GM12878 (cell line): ENCODE measurements at regions not wholly inside any gene's neighbourhood (a gene's known extent, or its start where the extent isn't known, plus 50 kb on each side); places are given as distances from the start of the nearest gene placed in this dataset.

Source experiments
- ATAC-seq: fragments of 200-7000 bp; cut with Tn5 transposase; 3 replicates; pipeline ENCODE4 v1.9.1; 2020; ENCODE audit warnings: mild to moderate bottlenecking, moderate library complexity
- BruUV-seq: library from RNA; stranded (reverse); fragments of 400-500 nt; replicated peaks from 2 replicates; lab custom pipeline; 2021; lab: Mats Ljungman, UMichigan
- CTCF ChIA-PET: fragments of 300-600 bp; sonication (Branson Sonifier 250); formaldehyde crosslinking; extraction: SDS; loops from one replicate; lab custom pipeline; 2021; ENCODE audit warnings: inconsistent platforms; lab: Yijun Ruan, JAX
- POLR2A ChIA-PET: fragments of 350-600 bp; formaldehyde crosslinking; extraction: SDS; loops from one replicate; lab custom pipeline; 2021; ENCODE audit warnings: inconsistent platforms; lab: Charles Lee
- RAD21 ChIA-PET: fragments of 300-600 bp; sonication (Branson Sonifier 250); formaldehyde crosslinking; loops from one replicate; lab custom pipeline; 2023; ENCODE audit warnings: antibody characterized with exemption; ENCODE audit not compliant: unreplicated experiment; lab: Charles Lee
- SMC1A ChIA-PET: fragments of 300-600 bp; sonication (Branson Sonifier 250); formaldehyde crosslinking; loops from one replicate; lab custom pipeline; 2023; ENCODE audit not compliant: unreplicated experiment, uncharacterized antibody; lab: Charles Lee
- DNase-seq: peaks from one replicate; pipeline ENCODE4 v3.0.0-alpha.2; 2011; ENCODE audit warnings: low read depth, low spot score
- FAIRE-seq: peaks from 3 replicates; lab custom pipeline; 2011; peaks lifted over from hg19 to GRCh38; lab: Jason Lieb, UNC
- H2AFZ ChIP-seq: 2 replicates; pipeline ENCODE4 v1.6.0; 2011; ENCODE audit warnings: low read depth, low read length, control low read depth; ENCODE audit not compliant: control insufficient read depth
- H3K27ac ChIP-seq: 2 replicates; pipeline ENCODE4 v1.5.1; 2011; ENCODE audit warnings: control low read depth; ENCODE audit not compliant: control insufficient read depth, insufficient read depth
- H3K27me3 ChIP-seq, 2 experiments: replicated peaks in 1 of 2; 2 replicates each; pipeline versions ENCODE4 v1.6.0 to v1.6.1; 2011; ENCODE audit warnings: low read length in 1 of 2; ENCODE audit not compliant: control insufficient read depth in 2 of 2, insufficient read depth in 2 of 2
- H3K36me3 ChIP-seq, 2 experiments: 2 replicates each; pipeline ENCODE4 v1.5.1; 2011; ENCODE audit warnings: low read length in 1 of 2; ENCODE audit not compliant: control insufficient read depth in 2 of 2, insufficient read depth in 2 of 2
- H3K4me1 ChIP-seq: 2 replicates; pipeline ENCODE4 v1.6.1; 2011; ENCODE audit warnings: mild to moderate bottlenecking, low read length, moderate library complexity, mixed read lengths; ENCODE audit not compliant: control insufficient read depth, insufficient read depth
- H3K4me2 ChIP-seq: 2 replicates; pipeline ENCODE4 v1.6.0; 2011; ENCODE audit warnings: control low read depth; ENCODE audit not compliant: control insufficient read depth, insufficient read depth
- H3K4me3 ChIP-seq: fragments of 200-600 bp; sonication (generic); 2 replicates; pipeline ENCODE4 v1.5.1; 2016
- H3K79me2 ChIP-seq: 2 replicates; pipeline ENCODE4 v1.6.0; 2011; ENCODE audit warnings: low read length; ENCODE audit not compliant: control insufficient read depth, insufficient read depth
- H3K9ac ChIP-seq: 2 replicates; pipeline ENCODE4 v1.8.0; 2011; ENCODE audit warnings: low read length, control low read depth, mixed read lengths; ENCODE audit not compliant: control insufficient read depth, insufficient read depth
- H3K9me3 ChIP-seq: replicated peaks from 3 replicates; pipeline ENCODE4 v1.5.1; 2011; ENCODE audit warnings: mild to moderate bottlenecking, low read length; ENCODE audit not compliant: control insufficient read depth, insufficient read depth
- H4K20me1 ChIP-seq: 2 replicates; pipeline ENCODE4 v1.6.0; 2011; ENCODE audit not compliant: control insufficient read depth, insufficient read depth
- BCL11A ChIP-seq: IDR thresholded peaks from 2 replicates; pipeline ENCODE4 v1.6.1; 2011; ENCODE audit warnings: low read depth, low read length
- EZH2 ChIP-seq: IDR thresholded peaks from 2 replicates; pipeline ENCODE4 v1.6.1; 2012; ENCODE audit warnings: low read depth, mild to moderate bottlenecking, control low read depth, inconsistent platforms, low read length, borderline replicate concordance; ENCODE audit not compliant: control insufficient read depth
- FOXK2 ChIP-seq: fragments of 450-650 bp; IDR thresholded peaks from 2 replicates; pipeline ENCODE4 v1.6.1; 2017; ENCODE audit warnings: mild to moderate bottlenecking, moderate library complexity
- HDAC2 ChIP-seq: fragments of 200-600 bp; sonication (generic); IDR thresholded peaks from 2 replicates; pipeline ENCODE4 v1.6.1; 2017
- JUNB ChIP-seq: IDR thresholded peaks from 2 replicates; pipeline ENCODE4 v1.6.1; 2016; ENCODE audit warnings: antibody characterized with exemption, mild to moderate bottlenecking
- NBN ChIP-seq: fragments of 450-650 bp; IDR thresholded peaks from 2 replicates; pipeline ENCODE4 v1.6.1; 2016
- PRDM15 ChIP-seq: fragments of 450-650 bp; formaldehyde crosslinking; IDR thresholded peaks from 2 replicates; pipeline ENCODE4 v1.4.0; 2020; ENCODE audit warnings: mild to moderate bottlenecking, moderate library complexity
- RELA ChIP-seq: fragments of 450-650 bp; IDR thresholded peaks from 2 replicates; pipeline ENCODE4 v1.8.0; 2014; ENCODE audit warnings: borderline replicate concordance; ENCODE audit not compliant: partially characterized antibody
- SMARCA5 ChIP-seq: fragments of 450-650 bp; IDR thresholded peaks from 2 replicates; pipeline ENCODE4 v1.6.1; 2017; ENCODE audit warnings: mild to moderate bottlenecking
- SUZ12 ChIP-seq: fragments of 200-600 bp; sonication (generic); IDR thresholded peaks from one replicate; pipeline ENCODE4 v1.6.1; 2018; ENCODE audit warnings: antibody characterized with exemption, mild to moderate bottlenecking; ENCODE audit not compliant: unreplicated experiment
- ZNF592 ChIP-seq: fragments of 450-650 bp; IDR thresholded peaks from 2 replicates; pipeline ENCODE4 v1.6.1; 2017; ENCODE audit warnings: mild to moderate bottlenecking, moderate library complexity
- ZSCAN29 ChIP-seq: fragments of 450-650 bp; IDR thresholded peaks from 2 replicates; pipeline ENCODE4 v1.6.1; 2017; ENCODE audit warnings: mild to moderate bottlenecking, moderate library complexity
- WGBS: methylation state at CpG from one replicate; pipeline ENCODE4 v1.1.6; 2016; ENCODE audit warnings: low lambda C conversion rate; ENCODE audit not compliant: insufficient replicate concordance, insufficient coverage; ENCODE audit errors: missing lambda C conversion rate; 5-methylcytosine and 5-hydroxymethylcytosine counted together
- in situ Hi-C: fragments of 300-500 bp; cut with MboI; formaldehyde crosslinking; loops from 9 replicates; pipeline ENCODE4 v1.14.3; 2018; ENCODE audit warnings: mixed read lengths
- intact Hi-C: fragments of 100-400 bp; cut with micrococcal nuclease; formaldehyde crosslinking; loops from one replicate; pipeline ENCODE4 v1.14.2; 2022; ENCODE audit not compliant: unreplicated experiment
- TF ChIP-seq, protein P1 (sequence below): IDR thresholded peaks from 2 replicates; pipeline ENCODE4 v1.6.1; 2012; ENCODE audit warnings: low read length, inconsistent platforms
- TF ChIP-seq, protein P2 (sequence below): fragments of 450-650 bp; IDR thresholded peaks from 2 replicates; pipeline ENCODE4 v1.6.1; 2017; ENCODE audit warnings: mild to moderate bottlenecking, low read depth, inconsistent platforms; ENCODE audit not compliant: poor library complexity, severe bottlenecking

DNA sequence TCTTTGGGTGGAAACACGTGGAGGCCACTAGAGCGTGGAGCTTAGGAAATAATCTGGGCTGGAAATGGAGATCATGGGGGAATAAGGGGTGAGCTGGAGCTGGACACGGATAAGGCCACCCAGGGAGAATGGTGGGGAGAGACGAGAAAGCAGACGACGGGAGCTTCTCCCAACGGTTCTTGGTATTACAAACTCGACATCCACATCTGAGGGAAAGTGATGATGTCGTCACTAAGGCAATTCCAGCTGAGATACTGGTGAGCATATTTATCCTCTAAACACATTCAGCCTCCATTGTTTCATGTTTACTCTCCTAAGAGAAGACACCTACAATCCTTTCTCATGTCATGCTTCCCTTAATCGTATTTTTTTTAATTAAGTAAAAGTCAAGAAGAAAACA is 50.2 kb upstream of the SNX9 start:
- in situ Hi-C loops, result no loop called here
- no peak overlapping the region for H3K27ac ChIP-seq
- no TSS peak for BruUV-seq
- H3K4me1 ChIP-seq, result peaks cover 17% of the 10 kb centered on the region
- H4K20me1 ChIP-seq, result no peaks in the 10 kb centered on the region
- no peaks in the 10 kb centered on the region for H3K79me2 ChIP-seq
- DNase-seq, result no peak
- WGBS, result 89% methylated on average over 10 of the region's 10 CpGs
- SMC1A ChIA-PET, result interaction anchor here (0.8 kb wide), 1 partner anchor 14 kb away, joined by 4 read pairs; no protein-coding TSS in a partner anchor
- no peak for TF ChIP-seq ZNF592
- no peak for TF ChIP-seq BCL11A
- TF ChIP-seq RELA, result no peak
- no peak for TF ChIP-seq FOXK2
- TF ChIP-seq PRDM15 (CRISPR knock-in tag), result no peak
- no peak for TF ChIP-seq HDAC2
- no peak for TF ChIP-seq NBN
- TF ChIP-seq, protein P1, sequence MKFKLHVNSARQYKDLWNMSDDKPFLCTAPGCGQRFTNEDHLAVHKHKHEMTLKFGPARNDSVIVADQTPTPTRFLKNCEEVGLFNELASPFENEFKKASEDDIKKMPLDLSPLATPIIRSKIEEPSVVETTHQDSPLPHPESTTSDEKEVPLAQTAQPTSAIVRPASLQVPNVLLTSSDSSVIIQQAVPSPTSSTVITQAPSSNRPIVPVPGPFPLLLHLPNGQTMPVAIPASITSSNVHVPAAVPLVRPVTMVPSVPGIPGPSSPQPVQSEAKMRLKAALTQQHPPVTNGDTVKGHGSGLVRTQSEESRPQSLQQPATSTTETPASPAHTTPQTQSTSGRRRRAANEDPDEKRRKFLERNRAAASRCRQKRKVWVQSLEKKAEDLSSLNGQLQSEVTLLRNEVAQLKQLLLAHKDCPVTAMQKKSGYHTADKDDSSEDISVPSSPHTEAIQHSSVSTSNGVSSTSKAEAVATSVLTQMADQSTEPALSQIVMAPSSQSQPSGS, result no peak
- no peak for TF ChIP-seq ZSCAN29
- TF ChIP-seq JUNB, result no peak
- TF ChIP-seq SUZ12, result no peak
- no peak for TF ChIP-seq SMARCA5
- TF ChIP-seq, protein P2, sequence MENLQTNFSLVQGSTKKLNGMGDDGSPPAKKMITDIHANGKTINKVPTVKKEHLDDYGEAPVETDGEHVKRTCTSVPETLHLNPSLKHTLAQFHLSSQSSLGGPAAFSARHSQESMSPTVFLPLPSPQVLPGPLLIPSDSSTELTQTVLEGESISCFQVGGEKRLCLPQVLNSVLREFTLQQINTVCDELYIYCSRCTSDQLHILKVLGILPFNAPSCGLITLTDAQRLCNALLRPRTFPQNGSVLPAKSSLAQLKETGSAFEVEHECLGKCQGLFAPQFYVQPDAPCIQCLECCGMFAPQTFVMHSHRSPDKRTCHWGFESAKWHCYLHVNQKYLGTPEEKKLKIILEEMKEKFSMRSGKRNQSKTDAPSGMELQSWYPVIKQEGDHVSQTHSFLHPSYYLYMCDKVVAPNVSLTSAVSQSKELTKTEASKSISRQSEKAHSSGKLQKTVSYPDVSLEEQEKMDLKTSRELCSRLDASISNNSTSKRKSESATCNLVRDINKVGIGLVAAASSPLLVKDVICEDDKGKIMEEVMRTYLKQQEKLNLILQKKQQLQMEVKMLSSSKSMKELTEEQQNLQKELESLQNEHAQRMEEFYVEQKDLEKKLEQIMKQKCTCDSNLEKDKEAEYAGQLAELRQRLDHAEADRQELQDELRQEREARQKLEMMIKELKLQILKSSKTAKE, result no peak
- TF ChIP-seq EZH2, result no peak
- TF ChIP-seq, all 136 proteins: peak for 0
- no peak overlapping the region for H2AFZ ChIP-seq
- no peak overlapping the region for H3K9ac ChIP-seq
- H3K36me3 ChIP-seq, result no peaks in the 10 kb centered on the region
- peaks cover 0 to 2% of the 10 kb centered on the region in 2 experiments; a peak in 2 of 4 replicates for H3K27me3 ChIP-seq
- intact Hi-C loops, result no loop called here
- no peaks in the 10 kb centered on the region; the same call in 2 of the 3 replicates for H3K9me3 ChIP-seq
- H3K4me3 ChIP-seq, result no peak overlapping the region
- no peak for ATAC-seq
- no peak for FAIRE-seq
- ChIA-PET CTCF (interaction anchor here (1.0 to 1.2 kb wide), 2 partner anchors 9 to 16 kb away, joined by 4 to 5 read pairs; no protein-coding TSS in a partner anchor), RAD21 (no interaction called here), POLR2A (no interaction called here)
- no peak overlapping the region for H3K4me2 ChIP-seq
